ENCODE measurements at regions not wholly inside any gene's neighbourhood (a gene's known extent, or its start where the extent isn't known, plus 50 kb on each side); places are given as distances from the start of the nearest gene placed in this dataset.

DNA sequence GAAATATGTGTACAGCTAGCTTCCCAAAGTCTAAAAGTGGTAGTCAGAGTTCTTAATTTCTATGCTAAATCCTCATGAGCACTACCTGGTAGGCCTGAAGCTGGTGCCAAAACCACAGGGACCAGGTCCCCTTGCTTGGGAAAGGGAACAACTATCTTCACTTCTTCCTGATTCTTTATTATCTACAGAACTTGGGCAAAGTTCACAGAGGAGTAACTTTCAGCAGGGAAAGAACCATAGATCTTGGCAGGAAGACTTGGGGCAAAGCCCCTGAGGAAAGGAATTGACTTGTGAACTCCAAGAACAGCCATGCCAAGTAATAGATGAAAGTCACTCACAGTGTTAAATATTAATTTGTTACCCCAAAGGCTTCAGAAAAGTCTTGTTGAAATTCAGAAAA lies 193.0 kb downstream of the ZC3H11B start:
- TF ChIP-seq, protein P1, sequence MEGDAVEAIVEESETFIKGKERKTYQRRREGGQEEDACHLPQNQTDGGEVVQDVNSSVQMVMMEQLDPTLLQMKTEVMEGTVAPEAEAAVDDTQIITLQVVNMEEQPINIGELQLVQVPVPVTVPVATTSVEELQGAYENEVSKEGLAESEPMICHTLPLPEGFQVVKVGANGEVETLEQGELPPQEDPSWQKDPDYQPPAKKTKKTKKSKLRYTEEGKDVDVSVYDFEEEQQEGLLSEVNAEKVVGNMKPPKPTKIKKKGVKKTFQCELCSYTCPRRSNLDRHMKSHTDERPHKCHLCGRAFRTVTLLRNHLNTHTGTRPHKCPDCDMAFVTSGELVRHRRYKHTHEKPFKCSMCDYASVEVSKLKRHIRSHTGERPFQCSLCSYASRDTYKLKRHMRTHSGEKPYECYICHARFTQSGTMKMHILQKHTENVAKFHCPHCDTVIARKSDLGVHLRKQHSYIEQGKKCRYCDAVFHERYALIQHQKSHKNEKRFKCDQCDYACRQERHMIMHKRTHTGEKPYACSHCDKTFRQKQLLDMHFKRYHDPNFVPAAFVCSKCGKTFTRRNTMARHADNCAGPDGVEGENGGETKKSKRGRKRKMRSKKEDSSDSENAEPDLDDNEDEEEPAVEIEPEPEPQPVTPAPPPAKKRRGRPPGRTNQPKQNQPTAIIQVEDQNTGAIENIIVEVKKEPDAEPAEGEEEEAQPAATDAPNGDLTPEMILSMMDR (IDR thresholded peaks at IDR 0.05; ENCODE audit: low read depth, low read length), result no peak
- Histone ChIP-seq H3K9me3 (ENCODE audit: severe bottlenecking) (no peaks in the 10 kb centered on the region), H3K36me3 (no peaks in the 10 kb centered on the region), H3K27ac (no peak overlapping the region), H3K27me3 (ENCODE audit: insufficient read depth, low read depth, severe bottlenecking) (no peaks in the 10 kb centered on the region), H3K4me3 (ENCODE audit: low read depth, low read length) (no peak overlapping the region)
- no peak for DNase-seq

DNA sequence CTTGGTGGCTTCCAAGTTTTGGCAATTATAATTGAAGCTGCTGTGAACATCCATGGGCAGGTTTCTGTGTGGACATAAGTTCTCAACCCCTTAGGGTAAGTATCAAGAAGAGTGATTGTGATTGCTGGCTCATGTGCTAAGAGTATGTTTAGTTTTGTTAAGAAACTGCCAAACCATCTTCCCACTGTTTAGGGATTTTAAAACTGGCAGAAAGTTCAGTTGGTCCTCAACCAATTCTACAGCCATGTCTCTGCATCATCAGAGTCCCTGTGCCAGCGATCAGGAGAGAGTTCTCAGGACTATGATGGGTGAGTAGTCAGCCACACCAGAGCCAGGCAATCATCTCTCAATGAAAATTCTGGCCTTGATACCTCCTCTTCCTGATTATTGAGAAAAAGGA lies 193.8 kb downstream of the ZC3H11B start:
- Histone ChIP-seq H3K9me3 (ENCODE audit: severe bottlenecking) (no peaks in the 10 kb centered on the region), H3K4me3 (ENCODE audit: low read depth, low read length) (no peak overlapping the region), H3K36me3 (no peaks in the 10 kb centered on the region), H3K27me3 (ENCODE audit: insufficient read depth, low read depth, severe bottlenecking) (no peaks in the 10 kb centered on the region), H3K27ac (no peak overlapping the region)
- no peak for DNase-seq
- TF ChIP-seq, protein P1 (IDR thresholded peaks at IDR 0.05; ENCODE audit: low read depth, low read length), result no peak

- no peaks in the 10 kb centered on the region for H3K9me3 ChIP-seq (ENCODE audit: severe bottlenecking)
- no peaks in the 10 kb centered on the region for H3K27me3 ChIP-seq (ENCODE audit: insufficient read depth, low read depth, severe bottlenecking)
- no peaks in the 10 kb centered on the region for H3K36me3 ChIP-seq
- DNase-seq, result no peak
- H3K27ac ChIP-seq, result no peak overlapping the region
- no peak overlapping the region for H3K4me3 ChIP-seq (ENCODE audit: low read depth, low read length)
- TF ChIP-seq, protein P1 (IDR thresholded peaks at IDR 0.05; ENCODE audit: low read depth, low read length), result no peak
These were observed 195.3 kb downstream of the ZC3H11B start for GRCh38 chr1:219417610-219418009.

GRCh38 chr1:219416598-219417238 lies 196.2 kb downstream of the ZC3H11B start:
- Histone ChIP-seq H3K9me3 (ENCODE audit: severe bottlenecking) (no peaks in the 10 kb centered on the region), H3K4me3 (ENCODE audit: low read depth, low read length) (no peak overlapping the region), H3K27me3 (ENCODE audit: insufficient read depth, low read depth, severe bottlenecking) (no peaks in the 10 kb centered on the region), H3K27ac (no peak overlapping the region), H3K36me3 (no peaks in the 10 kb centered on the region)
- TF ChIP-seq, protein P1 (IDR thresholded peaks at IDR 0.05; ENCODE audit: low read depth, low read length), result peak; percentile 90
- DNase-seq, result peak; percentile 74

- H3K27ac ChIP-seq, result no peak overlapping the region
- H3K36me3 ChIP-seq, result no peaks in the 10 kb centered on the region
- no peak for DNase-seq
- H3K27me3 ChIP-seq (ENCODE audit: insufficient read depth, low read depth, severe bottlenecking), result no peaks in the 10 kb centered on the region
- H3K4me3 ChIP-seq (ENCODE audit: low read depth, low read length), result no peak overlapping the region
- TF ChIP-seq, protein P1 (IDR thresholded peaks at IDR 0.05; ENCODE audit: low read depth, low read length), result no peak
- no peaks in the 10 kb centered on the region for H3K9me3 ChIP-seq (ENCODE audit: severe bottlenecking)
These were observed 197.0 kb downstream of the ZC3H11B start for GRCh38 chr1:219415915-219416314.

- no peaks in the 10 kb centered on the region for H3K9me3 ChIP-seq (ENCODE audit: severe bottlenecking)
- H3K27ac ChIP-seq, result no peak overlapping the region
- DNase-seq, result no peak
- TF ChIP-seq, protein P1 (IDR thresholded peaks at IDR 0.05; ENCODE audit: low read depth, low read length), result no peak
- no peaks in the 10 kb centered on the region for H3K27me3 ChIP-seq (ENCODE audit: insufficient read depth, low read depth, severe bottlenecking)
- no peaks in the 10 kb centered on the region for H3K36me3 ChIP-seq
- no peak overlapping the region for H3K4me3 ChIP-seq (ENCODE audit: low read depth, low read length)
These were observed 197.5 kb downstream of the ZC3H11B start for GRCh38 chr1:219415433-219415832.

All from WERI-Rb-1 (cell line).